ENCODE measurements at regions not wholly inside any gene's neighbourhood (a gene's known extent, or its start where the extent isn't known, plus 50 kb on each side); places are given as distances from the start of the nearest gene placed in this dataset.

DNA sequence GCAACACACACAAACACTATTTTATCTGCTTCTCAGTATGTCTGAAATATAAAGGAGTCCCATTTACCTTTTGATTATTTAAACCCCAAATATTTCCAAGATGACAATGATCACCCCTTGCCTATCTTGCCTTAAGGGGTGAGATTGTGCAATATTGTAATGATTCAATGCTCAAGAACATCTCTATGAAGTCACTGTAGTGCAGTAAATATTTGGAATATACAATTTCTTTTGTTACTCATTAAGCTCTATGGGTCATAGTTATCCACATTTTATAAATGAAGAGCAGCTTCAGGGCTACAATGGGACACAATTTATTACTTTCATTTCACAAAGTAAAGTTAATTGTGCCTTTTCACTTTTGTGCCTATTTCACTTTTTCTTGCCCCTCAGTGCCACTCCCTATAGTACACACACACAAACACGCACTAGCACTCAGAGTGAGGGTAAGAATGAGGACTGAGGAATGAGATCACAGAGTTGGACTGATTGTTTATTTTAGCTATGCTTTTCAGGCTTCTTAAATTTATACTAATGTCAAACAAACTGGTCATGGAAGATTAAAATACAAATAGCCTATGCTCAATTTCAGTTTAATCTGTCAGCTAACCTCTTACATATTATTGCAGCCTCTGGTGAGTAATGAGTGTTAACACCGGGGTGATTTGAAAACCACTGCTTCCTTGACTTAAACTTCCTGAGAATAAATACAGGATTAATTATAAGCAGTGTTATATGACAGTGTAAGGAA, 521.0 kb upstream of the B3GALT2 start:
- Mint-ChIP-seq H3K36me3 (no peaks in the 10 kb centered on the region), H3K27ac (no peak overlapping the region), H3K27me3 (ENCODE audit: insufficient read depth, low read depth) (no peaks in the 10 kb centered on the region), H3K4me1 (no peaks in the 10 kb centered on the region), H3K4me3 (no peak overlapping the region), H3K9me3 (no peaks in the 10 kb centered on the region)
- H4K20me1 ChIP-seq (ENCODE audit: low read depth): no peaks in the 10 kb centered on the region
- no peak for DNase-seq (ENCODE audit: low spot score)
- no peaks in the 10 kb centered on the region for H3K27me3 ChIP-seq
- no peaks in the 10 kb centered on the region for H3K9me3 ChIP-seq (ENCODE audit: low read depth)
- no peak overlapping the region for H3K4me3 ChIP-seq
- H2AFZ ChIP-seq (replicated peaks): no peak overlapping the region
- no peaks in the 10 kb centered on the region for H3K79me2 ChIP-seq (ENCODE audit: low read depth)
- no peaks in the 10 kb centered on the region for H3K36me3 ChIP-seq
- no peaks in the 10 kb centered on the region for H3F3A ChIP-seq (ENCODE audit: low read depth)
- no peak overlapping the region for H3K9ac ChIP-seq
- H3K27ac ChIP-seq: no peak overlapping the region
- no peak for TF ChIP-seq EZH2 (IDR thresholded peaks at IDR 0.05)
- no peak for TF ChIP-seq CTCF (IDR thresholded peaks at IDR 0.05)
- TF ChIP-seq EZH2phosphoT487 (IDR thresholded peaks at IDR 0.05): no peak
- no peak overlapping the region for H3K4me2 ChIP-seq
- H3K4me1 ChIP-seq: no peaks in the 10 kb centered on the region

GRCh38 chr1:193706766-193707165, 520.4 kb upstream of the B3GALT2 start:
- Mint-ChIP-seq H3K4me1 (peaks cover 7% of the 10 kb centered on the region), H3K27ac (no peak overlapping the region), H3K4me3 (no peak overlapping the region), H3K9me3 (no peaks in the 10 kb centered on the region), H3K27me3 (ENCODE audit: insufficient read depth, low read depth) (no peaks in the 10 kb centered on the region), H3K36me3 (no peaks in the 10 kb centered on the region)
- no peak overlapping the region for H3K27ac ChIP-seq
- no peak overlapping the region for H3K9ac ChIP-seq
- no peak for DNase-seq (ENCODE audit: low spot score)
- no peak for TF ChIP-seq EZH2 (IDR thresholded peaks at IDR 0.05)
- no peak for TF ChIP-seq CTCF (IDR thresholded peaks at IDR 0.05)
- TF ChIP-seq EZH2phosphoT487 (IDR thresholded peaks at IDR 0.05): no peak
- H3K4me1 ChIP-seq: no peaks in the 10 kb centered on the region
- no peak overlapping the region for H3K4me2 ChIP-seq
- H4K20me1 ChIP-seq (ENCODE audit: low read depth): no peaks in the 10 kb centered on the region
- no peaks in the 10 kb centered on the region for H3K79me2 ChIP-seq (ENCODE audit: low read depth)
- no peaks in the 10 kb centered on the region for H3F3A ChIP-seq (ENCODE audit: low read depth)
- no peaks in the 10 kb centered on the region for H3K9me3 ChIP-seq (ENCODE audit: low read depth)
- no peaks in the 10 kb centered on the region for H3K27me3 ChIP-seq
- H2AFZ ChIP-seq (replicated peaks): no peak overlapping the region
- no peak overlapping the region for H3K4me3 ChIP-seq
- no peaks in the 10 kb centered on the region for H3K36me3 ChIP-seq

DNA sequence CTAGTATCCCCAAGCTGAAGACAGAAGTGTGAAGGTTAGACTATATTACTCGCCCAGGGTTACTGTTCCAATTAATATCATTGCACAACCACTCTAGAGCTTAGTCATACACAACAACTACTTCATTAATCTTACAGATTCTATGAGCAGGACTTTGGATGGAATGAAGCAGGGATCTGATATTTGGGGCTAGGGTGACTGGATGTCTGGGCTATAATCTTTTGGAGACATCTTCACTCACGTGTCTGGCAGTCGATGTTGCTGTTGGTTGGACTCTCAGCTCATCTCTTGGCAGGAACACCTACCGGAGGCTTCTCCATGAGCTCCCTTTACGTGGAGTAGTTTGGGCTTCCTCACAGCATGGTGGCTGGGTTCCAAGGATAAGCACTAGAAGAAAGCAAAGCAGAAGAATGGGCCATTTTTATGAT, 519.2 kb upstream of the B3GALT2 start:
- Histone ChIP-seq H2AFZ (replicated peaks) (no peak overlapping the region), H3F3A (ENCODE audit: low read depth) (no peaks in the 10 kb centered on the region), H3K27me3 (no peaks in the 10 kb centered on the region), H3K9me3 (ENCODE audit: low read depth) (no peaks in the 10 kb centered on the region), H3K79me2 (ENCODE audit: low read depth) (no peaks in the 10 kb centered on the region), H3K27ac (no peak overlapping the region), H3K4me1 (no peaks in the 10 kb centered on the region), H3K9ac (no peak overlapping the region), H4K20me1 (ENCODE audit: low read depth) (no peaks in the 10 kb centered on the region), H3K4me3 (no peak overlapping the region), H3K4me2 (no peak overlapping the region), H3K36me3 (no peaks in the 10 kb centered on the region)
- Mint-ChIP-seq H3K9me3 (no peaks in the 10 kb centered on the region), H3K27ac (no peak overlapping the region), H3K4me3 (no peak overlapping the region), H3K36me3 (no peaks in the 10 kb centered on the region), H3K27me3 (ENCODE audit: insufficient read depth, low read depth) (no peaks in the 10 kb centered on the region), H3K4me1 (peaks cover 19% of the 10 kb centered on the region)
- no peak for TF ChIP-seq CTCF (IDR thresholded peaks at IDR 0.05)
- no peak for TF ChIP-seq EZH2phosphoT487 (IDR thresholded peaks at IDR 0.05)
- no peak for TF ChIP-seq EZH2 (IDR thresholded peaks at IDR 0.05)
- DNase-seq (ENCODE audit: low spot score): no peak

All from neural progenitor cell (in vitro differentiated cells).